ENCODE measurements at regions not wholly inside any gene's neighbourhood (a gene's known extent, or its start where the extent isn't known, plus 50 kb on each side); places are given as distances from the start of the nearest gene placed in this dataset.

DNA sequence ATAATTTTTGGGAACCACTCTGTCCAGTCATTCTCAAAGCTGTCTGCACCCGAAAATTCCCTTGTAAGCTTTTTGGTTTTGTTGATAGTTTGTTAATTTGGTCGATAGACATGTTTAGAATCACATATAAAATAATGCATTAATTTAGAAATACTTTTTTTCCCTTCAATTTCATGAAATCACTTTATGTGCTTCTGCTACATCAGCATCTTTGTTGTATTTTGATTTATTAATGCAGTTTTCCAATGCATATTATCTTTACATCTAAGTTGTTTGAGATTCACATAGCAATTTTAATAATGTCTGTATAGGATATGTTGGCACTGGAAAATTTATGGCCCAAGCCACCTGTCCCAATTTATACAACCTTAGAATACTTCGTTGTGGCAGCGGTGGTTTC, 60.6 kb upstream of the SV2C start:
- Histone ChIP-seq H4K91ac (replicated peaks; ENCODE audit: insufficient read length, low read length) (no peak overlapping the region), H2BK15ac (ENCODE audit: low read length) (no peak overlapping the region), H3K14ac (ENCODE audit: insufficient read length) (no peak overlapping the region), H2BK120ac (replicated peaks; ENCODE audit: low read depth, low read length) (no peak overlapping the region), H3K4me1 (replicated peaks in 1 of 4; ENCODE audit: control insufficient read depth in 3 of 4, insufficient read depth in 4 of 4, low read length in 3 of 4) (no peaks in the 10 kb centered on the region), H3K23ac (ENCODE audit: insufficient read length) (no peak overlapping the region), H3K4me2 (ENCODE audit: insufficient read depth in 1 of 2, low read depth in 2 of 2, low read length in 2 of 2) (no peak overlapping the region), H3K56ac (replicated peaks; ENCODE audit: insufficient read length, low read depth, low read length) (no peak overlapping the region), H2BK5ac (ENCODE audit: low read depth, low read length) (no peak overlapping the region), H3K4ac (replicated peaks; ENCODE audit: insufficient read length, low read depth, low read length) (no peak overlapping the region), H3K36me3 (ENCODE audit: control insufficient read depth in 2 of 4, insufficient read depth in 4 of 4, low read length in 3 of 4) (no peaks in the 10 kb centered on the region), H4K5ac (ENCODE audit: insufficient read length, low read depth, low read length) (no peak overlapping the region), H3K9me3 (ENCODE audit: insufficient read depth in 2 of 2, low read depth in 1 of 2, low read length in 1 of 2) (no peaks in the 10 kb centered on the region), H4K20me1 (replicated peaks in 1 of 2; ENCODE audit: control insufficient read depth in 1 of 2, insufficient read depth in 2 of 2, low read length in 2 of 2) (no peaks in the 10 kb centered on the region), H2BK20ac (ENCODE audit: low read length) (no peak overlapping the region), H3K27me3 (replicated peaks in 1 of 4; ENCODE audit: control insufficient read depth in 3 of 4, extremely low read depth in 1 of 4, insufficient read depth in 3 of 4, low read length in 3 of 4) (no peaks in the 10 kb centered on the region), H3K23me2 (ENCODE audit: low read depth, low read length) (no peaks in the 10 kb centered on the region), H2AFZ (ENCODE audit: low read length) (no peak overlapping the region), H2BK12ac (ENCODE audit: low read depth, low read length) (no peak overlapping the region), H3K27ac (ENCODE audit: low read depth, low read length) (no peak overlapping the region), H3K79me1 (ENCODE audit: low read depth, low read length) (no peaks in the 10 kb centered on the region), H3K4me3 (ENCODE audit: extremely low read depth in 1 of 4, insufficient read depth in 2 of 4, low read depth in 3 of 4, low read length in 4 of 4) (no peak overlapping the region), H3K9ac (replicated peaks in 1 of 4; ENCODE audit: extremely low read depth in 1 of 4, low read depth in 3 of 4, low read length in 3 of 4) (no peak overlapping the region), H3K18ac (ENCODE audit: extremely low read depth, low read length) (no peak overlapping the region), H3K79me2 (ENCODE audit: control insufficient read depth in 1 of 2, insufficient read depth in 2 of 2, low read length in 2 of 2) (no peaks in the 10 kb centered on the region), H4K8ac (ENCODE audit: extremely low read depth, insufficient read depth, low read length) (no peak overlapping the region), H2AK5ac (ENCODE audit: low read depth, low read length) (no peak overlapping the region)
- FAIRE-seq, result no peak
- DNase-seq (ENCODE audit: low read depth in 1 of 2, low spot score in 2 of 2), result no peak
- WGBS, 2 experiments (ENCODE audit: extremely low coverage in 1 of 2, insufficient coverage in 1 of 2, insufficient read length in 1 of 2, insufficient replicate concordance in 2 of 2, low coverage in 1 of 2, low lambda C conversion rate in 2 of 2, missing lambda C conversion rate in 1 of 2), result 91% methylated on average over 4 of the region's 4 CpGs; no CpG with 5 or more reads in 1 of the 2 experiments
- ChIA-PET POLR2A (ENCODE audit: partially characterized antibody) (no interaction called here), CTCF (ENCODE audit: partially characterized antibody) (interaction anchor here (0.7 kb wide), 1 partner anchor 137 kb away, joined by 4 read pairs; no protein-coding TSS in a partner anchor)
- TF ChIP-seq, protein P1, sequence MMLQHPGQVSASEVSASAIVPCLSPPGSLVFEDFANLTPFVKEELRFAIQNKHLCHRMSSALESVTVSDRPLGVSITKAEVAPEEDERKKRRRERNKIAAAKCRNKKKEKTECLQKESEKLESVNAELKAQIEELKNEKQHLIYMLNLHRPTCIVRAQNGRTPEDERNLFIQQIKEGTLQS (IDR thresholded peaks at IDR 0.05; ENCODE audit: insufficient read depth, low read depth, low read length), result no peak
- no peak for TF ChIP-seq JUN (IDR thresholded peaks at IDR 0.05; ENCODE audit: low read depth, low read length)
- TF ChIP-seq HDAC2 (IDR thresholded peaks at IDR 0.05; ENCODE audit: borderline replicate concordance in 1 of 2, low read depth in 2 of 2, low read length in 2 of 2), result no peak
- no peak for TF ChIP-seq TEAD4 (IDR thresholded peaks at IDR 0.05; ENCODE audit: low read depth, low read length)
- TF ChIP-seq CREB1 (IDR thresholded peaks at IDR 0.05), result no peak
- TF ChIP-seq RXRA (IDR thresholded peaks at IDR 0.05; ENCODE audit: insufficient read depth, low read depth, low read length), result no peak
- no peak for TF ChIP-seq MAFK (IDR thresholded peaks at IDR 0.05; ENCODE audit: low read depth, low read length)
- no peak for TF ChIP-seq TCF12 (IDR thresholded peaks at IDR 0.05; ENCODE audit: low read depth, low read length)
- TF ChIP-seq, protein P2, sequence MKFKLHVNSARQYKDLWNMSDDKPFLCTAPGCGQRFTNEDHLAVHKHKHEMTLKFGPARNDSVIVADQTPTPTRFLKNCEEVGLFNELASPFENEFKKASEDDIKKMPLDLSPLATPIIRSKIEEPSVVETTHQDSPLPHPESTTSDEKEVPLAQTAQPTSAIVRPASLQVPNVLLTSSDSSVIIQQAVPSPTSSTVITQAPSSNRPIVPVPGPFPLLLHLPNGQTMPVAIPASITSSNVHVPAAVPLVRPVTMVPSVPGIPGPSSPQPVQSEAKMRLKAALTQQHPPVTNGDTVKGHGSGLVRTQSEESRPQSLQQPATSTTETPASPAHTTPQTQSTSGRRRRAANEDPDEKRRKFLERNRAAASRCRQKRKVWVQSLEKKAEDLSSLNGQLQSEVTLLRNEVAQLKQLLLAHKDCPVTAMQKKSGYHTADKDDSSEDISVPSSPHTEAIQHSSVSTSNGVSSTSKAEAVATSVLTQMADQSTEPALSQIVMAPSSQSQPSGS (IDR thresholded peaks at IDR 0.05; ENCODE audit: low read length), result no peak
- no peak for TF ChIP-seq NRF1 (IDR thresholded peaks at IDR 0.05; ENCODE audit: low read depth, low read length)
- no peak for TF ChIP-seq CBX5 (IDR thresholded peaks at IDR 0.05; ENCODE audit: low read depth, low read length)
- no peak for TF ChIP-seq SIN3A (conservative IDR thresholded peaks at IDR 0.05 in 1 of 2, IDR thresholded peaks at IDR 0.05 in 1 of 2; ENCODE audit: low read depth in 1 of 2, low read length in 2 of 2)
- TF ChIP-seq KDM5A (IDR thresholded peaks at IDR 0.05; ENCODE audit: low read length), result no peak

Data from H1 (cell line).